H1 (cell line): ENCODE measurements at regions not wholly inside any gene's neighbourhood (a gene's known extent, or its start where the extent isn't known, plus 50 kb on each side); places are given as distances from the start of the nearest gene placed in this dataset.

Experiments
- CTCF ChIA-PET: fragments of 300-600 bp; sonication (Branson Sonifier 250); formaldehyde crosslinking; loops from one replicate; lab custom pipeline; 2021; ENCODE audit not compliant: partially characterized antibody; lab: Charles Lee
- POLR2A ChIA-PET: fragments of 300-600 bp; sonication (Branson Sonifier 250); formaldehyde crosslinking; loops from one replicate; lab custom pipeline; 2021; ENCODE audit warnings: inconsistent platforms; ENCODE audit not compliant: partially characterized antibody; lab: Charles Lee
- DNase-seq, 2 experiments: peaks; one replicate each; pipeline versions ENCODE4 v3.0.0 to v3.0.0-alpha.2; 2010 to 2022; ENCODE audit warnings: low spot score in 2 of 2, low read depth in 1 of 2, mixed read lengths in 1 of 2
- FAIRE-seq: peaks from 2 replicates; lab custom pipeline; 2011; peaks lifted over from hg19 to GRCh38; lab: Jason Lieb, UNC
- H2AFZ ChIP-seq: 2 replicates; pipeline ENCODE4 v1.8.1; 2012; ENCODE audit warnings: low read length, inconsistent platforms
- H2AK5ac ChIP-seq: 2 replicates; pipeline ENCODE4 v1.6.1; 2013; ENCODE audit warnings: low read depth, low read length
- H2BK120ac ChIP-seq: replicated peaks from 2 replicates; pipeline ENCODE3; 2013; ENCODE audit warnings: low read depth, low read length, inconsistent platforms
- H2BK12ac ChIP-seq: 2 replicates; pipeline ENCODE4 v1.6.1; 2013; ENCODE audit warnings: low read depth, low read length
- H2BK15ac ChIP-seq: 2 replicates; pipeline ENCODE4 v1.6.1; 2013; ENCODE audit warnings: low read length
- H2BK20ac ChIP-seq: 2 replicates; pipeline ENCODE4 v1.6.1; 2013; ENCODE audit warnings: low read length
- H2BK5ac ChIP-seq: 2 replicates; pipeline ENCODE4 v1.6.1; 2013; ENCODE audit warnings: low read depth, low read length
- H3K14ac ChIP-seq: 2 replicates; pipeline ENCODE4 v1.6.1; 2013; ENCODE audit warnings: inconsistent platforms; ENCODE audit not compliant: insufficient read length
- H3K18ac ChIP-seq: 2 replicates; pipeline ENCODE4 v1.6.1; 2013; ENCODE audit warnings: low read length; ENCODE audit errors: extremely low read depth
- H3K23ac ChIP-seq: 2 replicates; pipeline ENCODE4 v1.6.1; 2013; ENCODE audit warnings: inconsistent platforms; ENCODE audit not compliant: insufficient read length
- H3K23me2 ChIP-seq: 2 replicates; pipeline ENCODE4 v1.6.1; 2013; ENCODE audit warnings: low read depth, low read length
- H3K27ac ChIP-seq: 2 replicates; pipeline ENCODE4 v1.6.1; 2011; ENCODE audit warnings: low read depth, low read length, inconsistent platforms
- H3K27me3 ChIP-seq, 4 experiments: replicated peaks in 1 of 4; 1 replicate in 1 of 4; 2 replicates in 3 of 4; pipeline versions ENCODE4 v1.6.1 to v1.8.1; 2011 to 2013; ENCODE audit warnings: low read length in 3 of 4, mild to moderate bottlenecking in 3 of 4, inconsistent platforms in 2 of 4, mixed read lengths in 2 of 4, moderate library complexity in 1 of 4; ENCODE audit not compliant: control insufficient read depth in 3 of 4, insufficient read depth in 3 of 4; ENCODE audit errors: extremely low read depth in 1 of 4
- H3K36me3 ChIP-seq, 4 experiments: 2 replicates each; pipeline versions ENCODE4 v1.6.1 to v1.8.1; 2011 to 2013; ENCODE audit warnings: mild to moderate bottlenecking in 4 of 4, low read length in 3 of 4, moderate library complexity in 2 of 4, control low read depth in 1 of 4, inconsistent platforms in 1 of 4; ENCODE audit not compliant: insufficient read depth in 4 of 4, control insufficient read depth in 2 of 4
- H3K4ac ChIP-seq: replicated peaks from 2 replicates; pipeline ENCODE3; 2013; ENCODE audit warnings: low read length, low read depth, mixed read lengths, inconsistent platforms; ENCODE audit not compliant: insufficient read length
- H3K4me1 ChIP-seq, 4 experiments: replicated peaks in 1 of 4; 1 replicate in 1 of 4; 2 replicates in 3 of 4; pipeline versions ENCODE4 v1.6.1 to v1.8.1; 2011 to 2013; ENCODE audit warnings: low read length in 3 of 4, inconsistent platforms in 2 of 4, mixed read lengths in 1 of 4; ENCODE audit not compliant: insufficient read depth in 4 of 4, control insufficient read depth in 3 of 4
- H3K4me2 ChIP-seq, 2 experiments: 2 replicates each; pipeline versions ENCODE4 v1.6.1 to v1.8.1; 2011 to 2013; ENCODE audit warnings: low read depth in 2 of 2, low read length in 2 of 2, control low read depth in 1 of 2, inconsistent platforms in 1 of 2, mild to moderate bottlenecking in 1 of 2; ENCODE audit not compliant: insufficient read depth in 1 of 2
- H3K4me3 ChIP-seq, 4 experiments: fragments of 200-600, 300-600 bp in 1 of 4; sonication (generic), shearing (Covaris generic), sonication (Bioruptor Twin) in 1 of 4; 2 replicates each; pipeline versions ENCODE4 v1.5.1 to v1.8.1; 2011 to 2016; ENCODE audit warnings: low read length in 4 of 4, low read depth in 3 of 4, control low read depth in 2 of 4, inconsistent platforms in 2 of 4, mild to moderate bottlenecking in 2 of 4, mixed read lengths in 1 of 4, moderate library complexity in 1 of 4; ENCODE audit not compliant: insufficient read depth in 2 of 4; ENCODE audit errors: extremely low read depth in 1 of 4
- H3K56ac ChIP-seq: replicated peaks from 2 replicates; pipeline ENCODE3; 2013; ENCODE audit warnings: low read depth, mild to moderate bottlenecking, mixed read lengths, low read length, inconsistent platforms; ENCODE audit not compliant: insufficient read length
- H3K79me1 ChIP-seq: 2 replicates; pipeline ENCODE4 v1.6.1; 2013; ENCODE audit warnings: low read depth, low read length, control low read depth
- H3K79me2 ChIP-seq, 2 experiments: 2 replicates each; pipeline versions ENCODE4 v1.6.1 to v1.8.1; 2012 to 2013; ENCODE audit warnings: low read length in 2 of 2, mild to moderate bottlenecking in 2 of 2, inconsistent platforms in 1 of 2; ENCODE audit not compliant: insufficient read depth in 2 of 2, control insufficient read depth in 1 of 2
- H3K9ac ChIP-seq, 4 experiments: replicated peaks in 1 of 4; 1 replicate in 1 of 4; 2 replicates in 3 of 4; pipeline versions ENCODE4 v1.6.1 to v1.8.1; 2011 to 2013; ENCODE audit warnings: low read depth in 3 of 4, low read length in 3 of 4, control low read depth in 2 of 4, mild to moderate bottlenecking in 2 of 4, moderate library complexity in 2 of 4, inconsistent platforms in 1 of 4; ENCODE audit errors: extremely low read depth in 1 of 4
- H3K9me3 ChIP-seq, 2 experiments: 2 replicates each; pipeline versions ENCODE4 v1.6.1 to v1.8.1; 2012 to 2013; ENCODE audit warnings: mild to moderate bottlenecking in 2 of 2, moderate library complexity in 2 of 2, control low read depth in 1 of 2, inconsistent platforms in 1 of 2, low read depth in 1 of 2, low read length in 1 of 2, mixed read lengths in 1 of 2; ENCODE audit not compliant: insufficient read depth in 2 of 2
- H4K20me1 ChIP-seq, 2 experiments: replicated peaks in 1 of 2; 2 replicates each; pipeline versions ENCODE3 to v1.8.1; 2011 to 2013; ENCODE audit warnings: inconsistent platforms in 2 of 2, low read length in 2 of 2, mild to moderate bottlenecking in 1 of 2; ENCODE audit not compliant: insufficient read depth in 2 of 2, control insufficient read depth in 1 of 2
- H4K5ac ChIP-seq: 2 replicates; pipeline ENCODE4 v1.6.1; 2013; ENCODE audit warnings: low read length, low read depth, mixed read lengths, inconsistent platforms; ENCODE audit not compliant: insufficient read length
- H4K8ac ChIP-seq: 2 replicates; pipeline ENCODE4 v1.8.0; 2013; ENCODE audit warnings: mild to moderate bottlenecking, moderate library complexity, low read length, inconsistent platforms; ENCODE audit not compliant: insufficient read depth; ENCODE audit errors: extremely low read depth
- H4K91ac ChIP-seq: replicated peaks from 2 replicates; pipeline ENCODE3; 2013; ENCODE audit warnings: low read length, mixed read lengths, inconsistent platforms; ENCODE audit not compliant: insufficient read length
- BCL11A ChIP-seq, 2 experiments: IDR thresholded peaks; one replicate each; pipeline ENCODE4 v1.6.1; 2011; ENCODE audit warnings: low read depth in 2 of 2, low read length in 2 of 2, mild to moderate bottlenecking in 2 of 2
- CHD2 ChIP-seq: IDR thresholded peaks from 2 replicates; pipeline ENCODE4 v1.6.1; 2012; ENCODE audit warnings: low read length, improper control_type of control experiment
- JUND ChIP-seq: IDR thresholded peaks from 2 replicates; pipeline ENCODE4 v1.6.1; 2011; ENCODE audit warnings: mild to moderate bottlenecking, improper control_type of control experiment, low read length
- KDM5A ChIP-seq: fragments of 200-600 bp; IDR thresholded peaks from 2 replicates; pipeline ENCODE4 v1.7.1; 2012; ENCODE audit warnings: mild to moderate bottlenecking, low read length, inconsistent platforms, mixed read lengths
- NANOG ChIP-seq: IDR thresholded peaks from 2 replicates; pipeline ENCODE4 v1.6.1; 2011; ENCODE audit warnings: low read length, low read depth, mild to moderate bottlenecking, inconsistent platforms; ENCODE audit not compliant: insufficient read depth, poor library complexity, severe bottlenecking
- PHF8 ChIP-seq: fragments of 200-600 bp; sonication (generic); conservative IDR thresholded peaks from 2 replicates; pipeline ENCODE4 v1.7.1; 2012; ENCODE audit warnings: low read depth, mild to moderate bottlenecking, inconsistent platforms, low read length, moderate library complexity
- POLR2A ChIP-seq, 2 experiments: IDR thresholded peaks; 1 replicate in 1 of 2; 2 replicates in 1 of 2; pipeline ENCODE4 v1.6.1; 2011; ENCODE audit warnings: low read depth in 2 of 2, low read length in 2 of 2, mild to moderate bottlenecking in 2 of 2; ENCODE audit errors: control extremely low read depth in 1 of 2
- SIN3A ChIP-seq, 2 experiments: IDR thresholded peaks in 1 of 2; conservative IDR thresholded peaks in 1 of 2; 2 replicates each; pipeline ENCODE4 v1.6.1; 2011 to 2012; ENCODE audit warnings: low read length in 2 of 2, improper control_type of control experiment in 1 of 2, low read depth in 1 of 2, mild to moderate bottlenecking in 1 of 2
- SIRT6 ChIP-seq: IDR thresholded peaks from one replicate; pipeline ENCODE4 v1.7.1; 2012; ENCODE audit warnings: low read length, inconsistent platforms
- SIX5 ChIP-seq: IDR thresholded peaks from 2 replicates; pipeline ENCODE4 v1.6.1; 2011; ENCODE audit warnings: mild to moderate bottlenecking, low read depth, low read length
- SRF ChIP-seq: IDR thresholded peaks from 2 replicates; pipeline ENCODE4 v1.6.1; 2011; ENCODE audit warnings: mild to moderate bottlenecking, low read depth, low read length, moderate library complexity
- TAF1 ChIP-seq: IDR thresholded peaks from 2 replicates; pipeline ENCODE4 v1.6.1; 2011; ENCODE audit warnings: mild to moderate bottlenecking, low read depth, low read length
- TAF7 ChIP-seq: optimal IDR thresholded peaks from 2 replicates; pipeline ENCODE3; 2011; ENCODE audit warnings: low read depth, mild to moderate bottlenecking, inconsistent platforms, low read length, moderate library complexity, borderline replicate concordance
- ZNF274 ChIP-seq: IDR thresholded peaks from 2 replicates; pipeline ENCODE4 v1.7.0; 2012; ENCODE audit warnings: low read length, borderline replicate concordance; ENCODE audit errors: extremely low read depth
- WGBS, 2 experiments: shearing (Covaris generic) in 1 of 2; methylation state at CpG; one replicate each; pipeline versions ENCODE4 v1.1.6 to v1.1.7; 2013 to 2015; ENCODE audit warnings: low lambda C conversion rate in 2 of 2, mixed read lengths in 2 of 2, inconsistent platforms in 1 of 2, low coverage in 1 of 2, missing lambda C conversion rate in 1 of 2; ENCODE audit not compliant: insufficient replicate concordance in 2 of 2, insufficient coverage in 1 of 2, insufficient read length in 1 of 2; ENCODE audit errors: extremely low coverage in 1 of 2, missing lambda C conversion rate in 1 of 2; 5-methylcytosine and 5-hydroxymethylcytosine counted together
- TF ChIP-seq, protein P1 (sequence below): IDR thresholded peaks from 2 replicates; pipeline ENCODE4 v1.6.1; 2011; ENCODE audit warnings: low read length, improper control_type of control experiment

DNA sequence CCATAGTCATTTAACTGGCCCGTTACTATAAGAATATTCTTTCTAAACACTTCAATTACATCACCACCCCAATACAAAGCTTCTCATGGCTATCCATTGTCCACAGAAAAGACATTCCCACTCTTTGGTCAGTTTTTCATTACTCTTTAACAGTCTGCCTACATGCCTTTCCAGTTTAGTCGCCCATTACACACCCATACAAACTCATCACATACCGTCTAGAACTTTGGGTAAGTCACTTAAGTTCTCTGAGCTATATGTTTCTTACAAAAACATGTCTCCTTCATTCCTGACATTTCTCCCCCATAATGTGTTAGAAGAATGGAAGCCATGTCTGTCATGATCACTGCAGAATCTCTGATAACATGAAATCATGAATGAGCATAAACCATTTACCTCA, 108.2 kb upstream of the STK17B start:
- H3K36me3 ChIP-seq = no peaks in the 10 kb centered on the region
- no peak overlapping the region for H4K8ac ChIP-seq
- ChIA-PET POLR2A (no interaction called here), CTCF (interaction anchor here (0.8 to 6.5 kb wide), 8 partner anchors 13 to 471 kb away, joined by 3 to 84 read pairs (median 4); no protein-coding TSS in a partner anchor)
- H3K4me1 ChIP-seq = no peaks in the 10 kb centered on the region
- H3K23ac ChIP-seq = no peak overlapping the region
- H2BK15ac ChIP-seq = no peak overlapping the region
- H4K5ac ChIP-seq = no peak overlapping the region
- no peak for FAIRE-seq
- no peak overlapping the region for H2BK120ac ChIP-seq
- no peaks in the 10 kb centered on the region for H3K79me1 ChIP-seq
- H3K4me2 ChIP-seq = no peak overlapping the region
- no peak overlapping the region for H2AFZ ChIP-seq
- no peak overlapping the region for H2BK12ac ChIP-seq
- DNase-seq = no peak
- no peak overlapping the region for H2BK20ac ChIP-seq
- no peak overlapping the region for H3K14ac ChIP-seq
- no peaks in the 10 kb centered on the region for H3K79me2 ChIP-seq
- H4K91ac ChIP-seq = no peak overlapping the region
- H3K56ac ChIP-seq = no peak overlapping the region
- no peak overlapping the region for H3K4me3 ChIP-seq
- no peaks in the 10 kb centered on the region; a peak in 1 of 4 replicates for H3K9me3 ChIP-seq
- WGBS, 2 experiments = 93% methylated on average over 3 of the region's 3 CpGs; no CpG with 5 or more reads in 1 of the 2 experiments
- no peak overlapping the region for H3K27ac ChIP-seq
- no peaks in the 10 kb centered on the region for H3K23me2 ChIP-seq
- no peak overlapping the region for H2AK5ac ChIP-seq
- H3K18ac ChIP-seq = no peak overlapping the region
- no peaks in the 10 kb centered on the region for H4K20me1 ChIP-seq
- H3K4ac ChIP-seq = no peak overlapping the region
- H2BK5ac ChIP-seq = no peak overlapping the region
- H3K9ac ChIP-seq = no peak overlapping the region
- no peaks in the 10 kb centered on the region for H3K27me3 ChIP-seq
- no peak for TF ChIP-seq ZNF274
- TF ChIP-seq SRF = no peak
- no peak for TF ChIP-seq JUND
- TF ChIP-seq SIRT6 = no peak
- TF ChIP-seq, protein P1, sequence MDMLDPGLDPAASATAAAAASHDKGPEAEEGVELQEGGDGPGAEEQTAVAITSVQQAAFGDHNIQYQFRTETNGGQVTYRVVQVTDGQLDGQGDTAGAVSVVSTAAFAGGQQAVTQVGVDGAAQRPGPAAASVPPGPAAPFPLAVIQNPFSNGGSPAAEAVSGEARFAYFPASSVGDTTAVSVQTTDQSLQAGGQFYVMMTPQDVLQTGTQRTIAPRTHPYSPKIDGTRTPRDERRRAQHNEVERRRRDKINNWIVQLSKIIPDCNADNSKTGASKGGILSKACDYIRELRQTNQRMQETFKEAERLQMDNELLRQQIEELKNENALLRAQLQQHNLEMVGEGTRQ = no peak
- no peak for TF ChIP-seq KDM5A
- TF ChIP-seq NANOG = no peak
- TF ChIP-seq SIN3A (conservative IDR thresholded peaks at IDR 0.05 in 1 of 2, IDR thresholded peaks at IDR 0.05 in 1 of 2; ENCODE audit: low read depth in 1 of 2, low read length in 2 of 2) = no peak
- no peak for TF ChIP-seq POLR2A (IDR thresholded peaks at IDR 0.05; ENCODE audit: control extremely low read depth in 1 of 2, low read depth in 2 of 2, low read length in 2 of 2)
- no peak for TF ChIP-seq PHF8
- no peak for TF ChIP-seq SIX5
- TF ChIP-seq BCL11A (IDR thresholded peaks at IDR 0.05; ENCODE audit: low read depth in 2 of 2, low read length in 2 of 2) = no peak
- no peak for TF ChIP-seq CHD2
- no peak for TF ChIP-seq TAF7
- no peak for TF ChIP-seq TAF1
